IPS-20b (cell line): ENCODE measurements at regions not wholly inside any gene's neighbourhood (a gene's known extent, or its start where the extent isn't known, plus 50 kb on each side); places are given as distances from the start of the nearest gene placed in this dataset.

Source experiments
- H3K27ac ChIP-seq: one replicate; pipeline ENCODE4 v1.5.1; 2013; ENCODE audit warnings: low read length
- H3K27me3 ChIP-seq: 2 replicates; pipeline ENCODE4 v1.6.1; 2013; ENCODE audit warnings: mild to moderate bottlenecking, low read length, inconsistent platforms; ENCODE audit not compliant: insufficient read depth
- H3K36me3 ChIP-seq: 2 replicates; pipeline ENCODE4 v1.6.1; 2013; ENCODE audit warnings: low read depth, mild to moderate bottlenecking, inconsistent platforms, low read length, moderate library complexity; ENCODE audit not compliant: insufficient read depth
- H3K4me1 ChIP-seq: 2 replicates; pipeline ENCODE4 v1.6.1; 2013; ENCODE audit warnings: mild to moderate bottlenecking, control low read depth, inconsistent platforms, low read length, moderate library complexity; ENCODE audit not compliant: insufficient read depth
- H3K4me3 ChIP-seq: 2 replicates; pipeline ENCODE4 v1.5.1; 2013; ENCODE audit warnings: mild to moderate bottlenecking, low read length, inconsistent platforms
- H3K9ac ChIP-seq: 2 replicates; pipeline ENCODE4 v1.6.1; 2013; ENCODE audit warnings: low read depth, mild to moderate bottlenecking, inconsistent platforms, low read length, moderate library complexity
- H3K9me3 ChIP-seq: 2 replicates; pipeline ENCODE4 v1.6.1; 2013; ENCODE audit warnings: mild to moderate bottlenecking, low read depth, low read length, inconsistent platforms; ENCODE audit not compliant: insufficient read depth

DNA sequence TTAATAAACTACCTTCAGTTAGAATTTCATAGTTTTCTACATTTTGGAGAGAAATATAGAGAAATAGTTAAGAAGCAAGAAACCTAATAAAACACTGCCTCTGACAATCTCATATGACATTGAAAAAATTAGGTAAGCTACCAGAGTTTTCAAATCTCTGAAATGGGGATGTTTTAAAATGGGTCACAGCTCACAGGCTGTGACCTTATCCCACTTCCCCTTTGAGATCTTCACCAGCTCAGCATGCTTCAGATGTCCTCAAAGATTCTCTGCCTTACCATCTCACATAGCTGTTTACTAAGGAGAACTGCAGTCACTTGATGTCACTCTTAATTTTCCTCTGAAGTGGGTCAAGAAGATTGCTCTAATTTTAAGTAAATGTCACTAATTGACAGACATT, 717.8 kb downstream of the JRKL start:
- no peaks in the 10 kb centered on the region for H3K36me3 ChIP-seq
- H3K27me3 ChIP-seq: no peaks in the 10 kb centered on the region
- H3K9me3 ChIP-seq: no peaks in the 10 kb centered on the region
- H3K27ac ChIP-seq: no peak overlapping the region
- H3K4me1 ChIP-seq: no peaks in the 10 kb centered on the region
- H3K9ac ChIP-seq: no peak overlapping the region
- no peak overlapping the region for H3K4me3 ChIP-seq

DNA sequence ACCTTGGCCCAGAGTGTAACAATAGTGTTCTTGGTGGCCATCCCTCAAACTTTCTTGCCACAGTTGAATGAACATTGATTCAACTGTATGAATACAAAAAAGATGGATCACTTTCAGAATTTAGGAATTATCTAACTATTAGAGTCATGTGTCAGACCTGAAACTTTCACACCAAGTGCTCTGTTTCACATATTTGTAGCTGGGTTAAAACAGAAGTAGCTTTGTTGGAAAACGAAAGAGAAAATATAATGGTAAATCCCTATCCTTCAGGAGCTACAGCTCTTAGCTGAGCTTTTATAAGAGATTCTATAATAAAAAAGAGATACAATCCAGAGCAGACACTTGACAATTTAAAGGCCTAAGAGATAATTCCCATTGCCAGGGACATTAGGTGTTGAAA, 719.3 kb downstream of the JRKL start:
- H3K4me1 ChIP-seq: no peaks in the 10 kb centered on the region
- no peak overlapping the region for H3K9ac ChIP-seq
- H3K4me3 ChIP-seq: no peak overlapping the region
- no peaks in the 10 kb centered on the region for H3K9me3 ChIP-seq
- no peaks in the 10 kb centered on the region for H3K36me3 ChIP-seq
- no peaks in the 10 kb centered on the region for H3K27me3 ChIP-seq
- no peak overlapping the region for H3K27ac ChIP-seq

DNA sequence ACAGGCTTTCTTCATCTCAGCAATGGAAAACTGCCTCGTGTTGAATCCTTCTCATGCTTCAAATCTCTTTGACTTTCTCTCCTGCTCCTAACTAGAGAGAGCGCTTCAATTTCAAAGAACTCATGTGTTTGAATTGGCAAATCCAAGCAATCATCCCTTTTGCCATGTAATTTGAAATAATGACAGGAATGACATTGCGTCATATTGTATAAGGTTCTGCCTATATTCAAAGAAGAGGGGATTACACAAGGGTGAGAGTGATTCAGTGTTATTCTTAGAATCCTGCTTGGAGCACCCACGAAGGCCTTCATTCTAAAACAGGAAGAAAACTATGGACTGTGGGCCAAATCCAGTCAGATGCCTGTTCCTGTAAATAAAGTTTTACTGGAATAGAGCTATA, 720.6 kb downstream of the JRKL start:
- Histone ChIP-seq H3K9me3 (no peaks in the 10 kb centered on the region), H3K4me1 (no peaks in the 10 kb centered on the region), H3K36me3 (no peaks in the 10 kb centered on the region), H3K4me3 (no peak overlapping the region), H3K27me3 (no peaks in the 10 kb centered on the region), H3K27ac (no peak overlapping the region), H3K9ac (no peak overlapping the region)

DNA sequence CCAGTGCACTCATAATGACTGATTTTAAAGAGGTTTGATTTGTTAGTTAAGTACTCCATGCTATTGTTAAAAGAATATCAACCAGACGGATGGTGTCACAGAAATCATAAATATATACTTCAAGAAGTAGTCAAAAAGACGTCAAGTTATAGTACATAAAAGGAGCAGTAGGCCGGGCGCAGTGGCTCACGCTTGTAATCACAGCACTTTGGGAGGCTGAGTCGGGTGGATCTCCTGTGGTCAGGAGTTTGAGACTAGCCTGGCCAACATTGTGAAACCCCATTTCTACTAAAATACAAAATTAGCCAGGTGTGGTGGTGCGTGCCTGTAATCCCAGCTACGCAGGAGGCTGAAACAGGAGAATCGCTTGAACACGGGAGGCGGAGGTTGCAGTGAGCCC, 721.7 kb downstream of the JRKL start:
- no peak overlapping the region for H3K4me3 ChIP-seq
- no peaks in the 10 kb centered on the region for H3K9me3 ChIP-seq
- no peaks in the 10 kb centered on the region for H3K4me1 ChIP-seq
- H3K27me3 ChIP-seq: no peaks in the 10 kb centered on the region
- no peak overlapping the region for H3K27ac ChIP-seq
- H3K36me3 ChIP-seq: no peaks in the 10 kb centered on the region
- no peak overlapping the region for H3K9ac ChIP-seq

DNA sequence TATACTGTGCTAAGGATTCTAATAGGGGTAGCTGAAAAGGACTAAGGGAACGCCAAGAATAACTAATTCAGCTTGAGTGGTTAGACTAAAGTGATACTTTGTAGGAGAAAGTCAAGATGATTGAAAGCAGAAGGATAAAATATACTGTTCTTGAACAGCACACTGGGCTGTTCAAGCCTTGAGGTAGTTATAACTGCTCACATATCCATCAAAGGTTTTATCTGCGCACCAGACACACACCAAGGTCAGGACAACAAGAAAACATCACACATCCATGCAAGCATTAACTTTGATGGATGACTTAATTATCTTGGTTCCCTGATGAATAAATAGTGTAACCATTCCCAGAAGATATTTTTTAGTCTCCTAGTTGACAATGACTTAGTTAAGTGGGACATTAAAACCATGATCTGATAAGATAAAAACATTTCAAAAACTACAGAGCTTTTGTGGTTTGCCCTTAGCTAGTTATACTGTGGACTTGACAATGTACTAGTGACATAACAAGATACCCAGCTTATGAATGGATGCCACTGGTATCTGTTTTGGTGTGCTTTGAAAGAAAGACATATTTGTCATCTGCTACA, 728.9 kb downstream of the JRKL start:
- Histone ChIP-seq H3K36me3 (no peaks in the 10 kb centered on the region), H3K27me3 (no peaks in the 10 kb centered on the region), H3K4me1 (no peaks in the 10 kb centered on the region), H3K9me3 (no peaks in the 10 kb centered on the region), H3K9ac (no peak overlapping the region), H3K27ac (no peak overlapping the region), H3K4me3 (no peak overlapping the region)

DNA sequence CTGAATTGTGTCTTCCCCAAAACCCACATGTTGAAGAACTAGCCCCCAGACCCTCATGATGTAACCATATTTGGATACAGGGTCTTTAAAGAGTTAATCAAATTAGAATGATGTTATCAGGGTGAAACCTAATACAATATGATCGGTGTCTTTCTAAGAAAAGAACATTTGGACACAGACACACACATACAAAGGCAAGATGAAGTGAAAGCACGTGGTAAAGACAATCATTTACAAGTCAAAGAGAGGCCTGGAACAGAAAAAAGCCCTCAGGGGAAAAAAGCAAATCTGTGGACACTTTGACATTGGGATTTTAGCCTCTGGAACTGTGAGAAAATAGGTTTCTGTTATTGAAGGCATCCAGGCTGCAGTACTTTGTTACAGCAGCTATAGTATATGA, 733.4 kb downstream of the JRKL start:
- no peaks in the 10 kb centered on the region for H3K27me3 ChIP-seq
- H3K9ac ChIP-seq: no peak overlapping the region
- no peaks in the 10 kb centered on the region for H3K9me3 ChIP-seq
- H3K36me3 ChIP-seq: no peaks in the 10 kb centered on the region
- H3K27ac ChIP-seq: no peak overlapping the region
- H3K4me3 ChIP-seq: no peak overlapping the region
- no peaks in the 10 kb centered on the region for H3K4me1 ChIP-seq

DNA sequence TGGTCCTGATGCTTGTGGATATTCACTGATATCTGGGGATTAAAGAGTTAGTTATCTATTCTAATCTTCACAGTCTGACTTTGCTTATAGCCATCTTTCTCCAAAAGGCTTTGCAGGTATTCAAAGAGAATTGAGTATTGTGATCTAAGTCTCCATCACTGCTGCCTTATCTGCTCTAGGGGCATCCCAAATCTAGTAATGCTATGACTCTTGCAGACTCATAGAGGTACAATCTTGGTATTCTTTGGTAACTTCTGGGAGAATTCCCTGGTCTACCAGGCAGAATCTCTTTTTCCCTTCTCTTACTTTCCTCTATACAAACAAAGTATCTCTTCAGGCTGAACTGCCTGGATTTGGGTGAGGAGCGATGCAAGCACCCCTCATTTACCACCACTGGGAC, 746.3 kb downstream of the JRKL start:
- Histone ChIP-seq H3K27me3 (no peaks in the 10 kb centered on the region), H3K9me3 (no peaks in the 10 kb centered on the region), H3K4me1 (no peaks in the 10 kb centered on the region), H3K36me3 (no peaks in the 10 kb centered on the region), H3K27ac (no peak overlapping the region), H3K9ac (no peak overlapping the region), H3K4me3 (no peak overlapping the region)

DNA sequence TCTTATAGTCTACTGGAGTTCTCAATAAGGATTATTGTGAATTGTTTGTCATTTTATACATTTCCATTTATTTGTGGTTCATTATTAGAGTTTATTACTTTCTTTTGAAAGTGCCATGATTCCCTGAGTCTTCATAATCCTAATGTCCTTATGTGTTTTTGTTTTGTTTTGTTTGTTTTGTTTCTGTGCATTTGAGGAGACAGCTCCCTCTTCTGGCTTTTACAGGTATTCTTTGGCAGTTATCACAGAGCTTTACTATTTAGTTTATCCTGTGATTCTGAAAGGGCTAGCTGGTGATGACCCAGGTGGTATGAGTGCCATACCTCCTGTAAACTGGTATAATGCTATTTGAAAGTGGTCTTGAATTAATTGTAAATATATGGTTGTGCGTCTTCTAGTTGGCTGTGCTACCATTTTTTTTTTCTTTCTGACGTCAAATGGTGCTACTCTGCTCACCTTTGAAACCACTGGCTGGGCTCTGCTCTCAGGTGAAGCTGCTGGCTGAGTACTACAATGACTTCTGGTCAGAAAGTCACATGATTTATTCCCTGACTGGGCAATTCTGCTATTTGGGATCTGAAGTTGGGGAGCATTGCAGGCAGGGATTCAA, 751.2 kb downstream of the JRKL start:
- no peak overlapping the region for H3K9ac ChIP-seq
- H3K4me3 ChIP-seq: no peak overlapping the region
- H3K4me1 ChIP-seq: no peaks in the 10 kb centered on the region
- no peak overlapping the region for H3K27ac ChIP-seq
- H3K27me3 ChIP-seq: no peaks in the 10 kb centered on the region
- no peaks in the 10 kb centered on the region for H3K9me3 ChIP-seq
- H3K36me3 ChIP-seq: no peaks in the 10 kb centered on the region

DNA sequence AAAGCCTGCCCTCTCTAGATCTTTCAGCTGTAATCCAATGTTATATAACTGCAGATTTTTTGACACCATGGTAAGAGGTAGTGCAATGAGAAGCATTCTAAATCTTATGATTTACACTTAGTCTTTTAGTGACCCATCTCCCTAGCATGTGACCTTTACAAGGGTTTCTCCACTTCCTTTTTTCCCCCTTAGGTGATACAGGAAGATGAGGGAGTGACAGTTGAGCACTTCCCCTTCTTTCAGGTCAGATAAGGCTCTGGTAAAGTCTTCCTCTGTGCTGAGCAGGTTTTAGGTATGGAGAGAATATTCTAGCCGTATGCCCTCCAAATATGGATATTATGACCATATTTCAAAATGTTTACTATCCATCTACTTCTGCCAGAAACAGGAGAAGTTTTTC, 753.6 kb downstream of the JRKL start:
- H3K9ac ChIP-seq: no peak overlapping the region
- H3K4me3 ChIP-seq: no peak overlapping the region
- no peaks in the 10 kb centered on the region for H3K27me3 ChIP-seq
- H3K4me1 ChIP-seq: no peaks in the 10 kb centered on the region
- no peak overlapping the region for H3K27ac ChIP-seq
- no peaks in the 10 kb centered on the region for H3K36me3 ChIP-seq
- no peaks in the 10 kb centered on the region for H3K9me3 ChIP-seq

DNA sequence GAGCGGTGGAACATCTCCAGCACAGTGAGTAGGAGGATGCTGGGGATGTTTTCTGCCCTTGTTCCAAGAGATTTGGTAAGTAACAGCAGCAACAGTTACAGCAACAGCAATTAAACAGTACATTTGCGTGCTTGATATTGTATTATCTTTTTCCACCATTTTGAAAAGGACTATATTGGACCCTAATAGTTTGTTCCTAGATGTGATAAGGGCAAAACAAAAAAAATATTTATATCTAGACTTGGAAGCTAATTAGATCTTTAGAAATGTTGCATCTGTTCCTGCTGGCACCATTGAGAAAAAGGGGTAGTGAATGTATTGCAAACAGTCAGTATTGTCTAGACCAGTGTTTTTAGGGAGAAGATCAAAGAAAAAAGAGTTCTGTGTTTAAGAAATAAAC, 759.9 kb downstream of the JRKL start:
- Histone ChIP-seq H3K4me1 (no peaks in the 10 kb centered on the region), H3K36me3 (no peaks in the 10 kb centered on the region), H3K4me3 (no peak overlapping the region), H3K9ac (no peak overlapping the region), H3K9me3 (no peaks in the 10 kb centered on the region), H3K27me3 (no peaks in the 10 kb centered on the region), H3K27ac (no peak overlapping the region)

DNA sequence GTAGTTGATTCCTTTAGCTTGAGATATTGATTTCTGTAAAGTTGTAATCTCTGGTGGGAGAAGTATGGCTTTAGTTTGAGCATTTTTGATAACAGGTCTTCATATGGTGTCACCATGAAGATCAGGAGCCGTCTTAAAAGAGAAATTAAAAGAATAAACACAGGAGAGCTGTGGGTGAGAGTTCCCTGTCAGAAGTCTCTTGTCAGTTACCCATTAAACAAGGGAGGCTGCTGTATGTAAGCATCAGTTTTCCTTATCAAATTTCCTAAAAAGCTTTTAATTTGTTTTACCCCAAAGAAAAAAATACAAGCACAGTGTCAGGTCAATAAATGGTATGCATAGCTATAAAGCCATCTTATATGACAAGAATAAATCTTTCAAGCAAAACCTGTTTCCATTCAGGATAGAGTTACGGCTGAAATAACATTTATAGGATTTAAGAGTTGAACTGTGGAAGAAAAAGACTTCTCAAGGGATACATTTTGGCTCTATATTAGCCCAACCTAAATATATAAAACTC, 767.5 kb downstream of the JRKL start:
- Histone ChIP-seq H3K27ac (no peak overlapping the region), H3K9ac (no peak overlapping the region), H3K9me3 (no peaks in the 10 kb centered on the region), H3K4me1 (peaks cover 18% of the 10 kb centered on the region), H3K36me3 (no peaks in the 10 kb centered on the region), H3K27me3 (no peaks in the 10 kb centered on the region), H3K4me3 (no peak overlapping the region)

DNA sequence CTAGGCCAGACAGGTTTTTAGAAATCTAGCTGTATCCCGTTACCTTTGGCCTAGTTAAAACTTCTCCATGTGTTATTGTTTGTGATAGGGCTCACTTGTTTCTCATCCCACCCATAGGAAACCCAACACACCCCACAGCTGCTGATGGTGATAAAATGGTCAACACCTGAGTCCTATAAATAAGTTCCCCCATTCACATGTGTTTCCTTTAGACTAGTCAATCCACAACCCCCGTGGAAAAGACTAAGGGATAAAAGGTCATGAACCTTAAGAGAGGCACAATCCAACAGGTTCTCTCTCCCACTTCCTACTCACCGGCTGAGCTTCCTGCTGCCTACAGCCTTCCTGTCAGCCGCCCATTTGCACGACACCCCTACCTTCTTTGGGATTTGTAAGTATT, 768.4 kb downstream of the JRKL start:
- H3K9ac ChIP-seq: no peak overlapping the region
- H3K4me1 ChIP-seq: peaks cover 18% of the 10 kb centered on the region
- H3K4me3 ChIP-seq: no peak overlapping the region
- H3K27me3 ChIP-seq: no peaks in the 10 kb centered on the region
- H3K27ac ChIP-seq: no peak overlapping the region
- H3K9me3 ChIP-seq: no peaks in the 10 kb centered on the region
- H3K36me3 ChIP-seq: no peaks in the 10 kb centered on the region
